SIG-M5 (cell line): ENCODE measurements at regions not wholly inside any gene's neighbourhood (a gene's known extent, or its start where the extent isn't known, plus 50 kb on each side); places are given as distances from the start of the nearest gene placed in this dataset.

Experiments
- DNase-seq: peaks from one replicate; lab custom pipeline; 2025; lab: John Stamatoyannopoulos, UW

- DNase-seq = no peak
These were observed 192.4 kb upstream of the JUN start for GRCh38 chr1:58976294-58976693.

DNA sequence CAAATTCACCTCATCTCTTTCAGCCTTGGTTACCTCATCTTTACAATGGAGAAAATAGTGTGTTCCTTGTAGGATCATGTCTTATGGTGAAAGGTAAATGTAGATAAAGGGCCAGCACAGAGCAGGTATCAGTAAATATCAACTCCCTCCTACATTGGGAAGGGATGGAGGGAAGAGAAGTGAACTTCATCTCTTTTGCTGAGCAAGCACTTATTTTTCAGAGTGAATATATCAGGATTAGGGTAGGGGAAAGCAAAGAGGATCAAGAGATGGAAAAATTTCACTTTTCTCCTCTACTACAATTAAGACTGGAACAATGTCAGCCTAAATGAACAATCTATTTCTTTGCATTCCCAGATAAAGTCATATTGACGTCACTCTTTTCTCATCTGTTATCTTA, 193.8 kb upstream of the JUN start:
- DNase-seq = no peak

GRCh38 chr1:58978096-58978495, 194.2 kb upstream of the JUN start:
- DNase-seq = no peak

GRCh38 chr1:58979086-58979485, 195.2 kb upstream of the JUN start:
- DNase-seq = no peak

GRCh38 chr1:58979677-58980076, 195.8 kb upstream of the JUN start:
- no peak for DNase-seq

DNA sequence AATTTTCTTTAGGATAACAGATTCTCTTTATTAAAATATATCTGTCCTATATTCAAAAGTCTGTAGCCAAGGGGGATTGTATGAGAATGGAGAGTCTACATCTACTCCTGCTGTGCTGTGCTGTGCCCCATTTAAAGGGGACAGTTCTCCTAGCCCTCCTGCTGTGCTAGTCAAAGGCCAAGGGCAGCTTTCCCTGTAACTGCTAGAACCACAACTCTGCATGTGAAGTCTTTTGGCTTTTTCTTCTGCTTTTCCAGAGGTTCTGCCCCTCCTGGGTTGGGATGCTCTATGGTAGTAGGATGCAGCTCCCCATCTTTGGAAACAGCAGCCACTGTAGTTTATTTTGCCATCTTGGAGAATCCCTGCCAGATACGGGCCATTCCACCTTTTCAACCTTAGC, 197.5 kb upstream of the JUN start:
- no peak for DNase-seq

DNA sequence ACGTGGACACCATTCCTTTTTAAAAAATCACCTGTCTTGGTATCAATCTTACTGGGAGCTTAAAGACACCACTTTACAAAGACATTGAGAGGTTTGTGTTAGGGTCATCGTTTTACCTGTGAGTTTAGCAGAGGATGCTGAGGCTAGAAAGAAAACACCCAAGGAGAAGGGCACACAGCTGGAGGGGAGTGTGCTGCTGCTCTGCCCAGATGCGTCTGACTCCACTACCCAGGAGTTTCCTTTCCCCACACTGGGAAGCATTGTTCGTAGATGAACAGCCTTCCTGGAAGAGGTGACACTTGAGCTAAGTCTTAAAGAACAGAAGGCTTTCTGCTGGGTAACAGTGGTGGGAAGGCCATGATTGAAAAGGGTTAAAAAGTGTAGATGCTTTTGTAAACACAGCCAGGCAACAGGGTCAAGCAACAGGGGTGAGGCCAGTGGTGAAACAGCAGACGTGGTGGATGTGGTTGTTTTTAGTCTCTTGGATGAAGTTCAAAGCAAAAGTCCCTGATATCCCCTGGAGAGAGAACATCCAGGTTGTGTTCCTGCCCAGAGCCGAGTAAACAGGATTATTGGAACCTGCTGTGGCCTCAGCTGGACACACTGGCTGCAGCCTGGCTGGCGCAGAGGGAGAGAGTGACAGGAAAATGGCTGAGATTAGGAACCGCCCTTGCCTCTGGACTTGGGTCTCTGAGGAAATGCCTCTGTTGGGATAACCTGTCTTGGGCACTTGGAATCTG, 198.6 kb upstream of the JUN start:
- DNase-seq = no peak

- no peak for DNase-seq
These were observed 199.3 kb upstream of the JUN start for GRCh38 chr1:58983162-58983561.

- no peak for DNase-seq
These were observed 199.9 kb upstream of the JUN start for GRCh38 chr1:58983633-58984245.

DNA sequence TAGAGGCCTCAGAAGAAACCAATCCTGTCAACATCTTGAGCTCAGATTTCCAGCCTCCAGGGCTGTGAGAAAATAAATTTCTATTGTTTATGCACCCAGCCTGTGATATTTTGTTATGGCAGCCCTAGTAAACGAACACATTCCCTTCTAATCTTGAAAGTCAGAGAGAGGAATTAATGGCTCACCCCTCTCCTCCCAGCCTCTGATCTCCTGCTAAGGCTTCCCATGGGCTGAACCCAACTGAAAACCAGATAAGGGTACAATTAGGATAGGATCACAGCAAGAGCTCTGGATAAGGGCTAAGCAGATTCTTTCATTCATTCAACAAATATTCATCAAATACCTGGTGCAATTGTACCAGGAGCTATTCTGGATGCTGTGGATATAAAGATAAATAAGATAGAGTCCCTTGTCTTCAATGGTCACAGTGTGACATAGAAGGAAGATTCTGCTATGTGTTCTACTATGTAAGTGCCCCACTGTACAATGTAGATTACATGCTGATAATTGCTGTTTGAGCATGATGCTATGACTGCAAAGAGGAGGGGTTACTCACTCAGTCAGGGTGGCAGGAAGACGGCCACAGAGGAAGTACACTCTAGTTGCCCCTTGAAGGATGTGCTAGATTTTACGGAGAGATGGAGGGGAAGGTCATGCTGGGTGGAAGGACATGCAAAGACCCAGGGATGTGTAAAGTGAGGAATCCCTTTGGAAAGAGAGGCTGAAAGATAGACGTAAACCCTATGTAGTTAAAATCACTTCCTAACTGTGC, 203.3 kb upstream of the JUN start:
- DNase-seq = no peak

- DNase-seq = no peak
These were observed 204.9 kb upstream of the JUN start for GRCh38 chr1:58988752-58989151.

DNA sequence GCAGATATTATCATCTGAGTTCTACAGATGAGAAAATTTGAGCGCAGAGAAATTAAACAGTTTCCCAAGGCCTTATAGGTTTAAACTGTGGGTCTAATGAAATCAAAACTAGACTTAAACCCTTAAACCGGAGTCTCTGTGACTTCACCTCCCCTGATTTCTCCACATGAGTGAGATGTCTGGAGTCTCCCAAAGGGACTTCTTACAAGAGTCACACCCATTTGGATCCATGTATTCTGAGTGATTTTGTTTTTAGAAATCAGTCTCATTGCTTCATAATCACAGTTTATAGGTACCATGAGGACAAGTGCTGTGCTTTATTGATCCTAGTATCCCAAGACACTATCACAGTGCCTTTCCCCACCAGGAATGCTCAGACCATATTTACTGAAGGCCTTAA, 206.0 kb upstream of the JUN start:
- no peak for DNase-seq

- no peak for DNase-seq
These were observed 207.5 kb upstream of the JUN start for GRCh38 chr1:58991305-58991704.

- no peak for DNase-seq
These were observed 208.8 kb upstream of the JUN start for GRCh38 chr1:58992643-58993042.

GRCh38 chr1:58993403-58993802, 209.6 kb upstream of the JUN start:
- no peak for DNase-seq

DNA sequence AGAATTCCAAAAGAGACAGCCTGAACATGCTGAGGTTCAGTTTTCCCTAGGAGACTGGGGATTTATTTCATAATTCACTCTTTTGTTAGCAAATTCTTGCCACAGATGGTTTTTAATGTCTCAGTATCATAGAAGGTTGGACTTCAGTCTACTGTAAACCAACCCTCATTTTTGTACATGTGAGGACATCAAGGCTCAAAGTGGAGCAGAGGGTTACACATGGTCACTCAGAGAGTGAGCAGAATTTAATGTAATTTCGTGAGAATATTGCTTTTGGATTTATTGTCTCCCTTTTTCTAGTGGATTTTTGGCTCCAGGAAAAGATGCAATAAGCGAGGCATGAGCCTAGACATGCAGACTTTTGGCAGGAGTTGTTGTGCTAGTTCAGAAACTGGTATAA, 210.8 kb upstream of the JUN start:
- DNase-seq = no peak

GRCh38 chr1:58996341-58997059, 212.7 kb upstream of the JUN start:
- DNase-seq = no peak

GRCh38 chr1:58997060-58997411, 213.2 kb upstream of the JUN start:
- DNase-seq = no peak

DNA sequence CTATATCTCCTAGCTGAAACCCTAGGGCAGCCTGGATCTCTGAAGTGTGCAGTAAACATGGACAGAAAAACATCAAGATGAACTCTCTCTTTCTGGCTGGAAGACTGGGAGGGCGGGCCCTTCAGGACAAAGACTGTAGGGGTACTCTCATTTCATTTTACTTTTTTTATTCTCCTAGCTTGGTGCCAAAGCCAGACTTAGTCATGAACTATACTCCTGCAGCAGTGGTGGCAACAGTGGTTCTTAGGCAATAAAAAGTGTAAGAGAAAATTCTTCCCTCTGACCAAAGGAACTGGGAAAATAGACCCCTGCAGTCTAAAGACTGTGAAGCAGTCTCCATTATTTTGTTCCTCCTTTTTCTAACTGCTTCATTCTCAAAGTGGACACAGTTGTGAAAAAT, 213.8 kb upstream of the JUN start:
- no peak for DNase-seq

- DNase-seq = no peak
These were observed 215.8 kb upstream of the JUN start for GRCh38 chr1:58999676-59000075.

DNA sequence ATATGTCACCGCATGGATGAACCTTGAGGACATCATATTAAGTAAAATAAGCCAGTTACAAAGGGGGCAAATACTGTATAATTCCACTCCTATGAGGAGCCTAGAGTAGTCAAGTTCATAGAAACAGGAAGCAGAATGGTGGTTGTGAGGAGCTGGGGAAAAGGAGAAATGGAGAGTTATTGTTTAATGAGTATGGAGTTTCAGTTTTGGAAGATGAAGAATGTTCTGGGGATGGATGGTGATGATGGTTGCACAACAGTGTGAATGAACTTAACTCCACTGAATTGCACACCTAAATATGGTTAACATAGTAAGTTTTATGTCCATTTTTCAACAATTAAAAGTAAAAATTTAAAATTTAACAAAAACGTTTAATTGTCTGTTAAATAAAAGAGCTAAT, 220.9 kb upstream of the JUN start:
- no peak for DNase-seq

DNA sequence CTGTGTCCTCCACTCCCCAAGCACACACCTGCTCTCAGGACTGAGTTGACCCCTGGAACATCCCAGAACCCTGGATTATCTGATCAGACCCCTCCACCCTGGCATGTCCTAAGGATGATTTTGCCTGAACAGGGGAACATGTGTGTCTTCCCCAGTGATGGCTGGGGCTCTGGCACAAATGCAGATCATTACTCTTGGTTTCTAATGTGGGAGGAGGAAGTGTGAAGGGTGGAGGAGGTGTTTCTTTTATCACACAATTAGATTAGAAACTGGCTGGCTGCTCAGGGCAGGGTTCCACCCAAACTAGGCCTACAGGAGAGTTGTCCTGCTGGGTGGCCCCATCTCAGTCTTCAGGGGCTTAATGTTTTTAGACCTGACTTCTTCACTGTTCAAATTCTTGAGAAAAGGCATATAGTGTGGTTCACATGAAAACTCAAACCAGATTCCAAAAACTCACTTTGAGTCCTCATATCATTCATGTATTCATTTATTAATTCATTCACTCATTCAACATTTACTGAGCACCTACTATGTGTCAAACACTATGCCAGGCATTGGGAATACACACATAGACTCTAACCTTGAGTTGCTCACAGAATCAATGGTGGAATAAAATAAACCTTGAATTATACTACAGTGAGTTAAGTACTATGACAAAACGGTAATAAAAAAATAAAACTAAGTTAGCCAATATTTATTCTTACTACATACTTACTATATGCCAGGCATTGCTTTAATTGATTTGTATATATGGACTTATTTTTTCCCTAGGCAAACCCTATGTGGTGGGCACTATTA, 221.8 kb upstream of the JUN start:
- no peak for DNase-seq
